ENCODE measurements at regions not wholly inside any gene's neighbourhood (a gene's known extent, or its start where the extent isn't known, plus 50 kb on each side); places are given as distances from the start of the nearest gene placed in this dataset.
"Not testable (repeated sequence)": the region's sequence is repeated elsewhere in the genome, so short reads cannot be mapped to it uniquely, and the experiment has no call there.

DNA sequence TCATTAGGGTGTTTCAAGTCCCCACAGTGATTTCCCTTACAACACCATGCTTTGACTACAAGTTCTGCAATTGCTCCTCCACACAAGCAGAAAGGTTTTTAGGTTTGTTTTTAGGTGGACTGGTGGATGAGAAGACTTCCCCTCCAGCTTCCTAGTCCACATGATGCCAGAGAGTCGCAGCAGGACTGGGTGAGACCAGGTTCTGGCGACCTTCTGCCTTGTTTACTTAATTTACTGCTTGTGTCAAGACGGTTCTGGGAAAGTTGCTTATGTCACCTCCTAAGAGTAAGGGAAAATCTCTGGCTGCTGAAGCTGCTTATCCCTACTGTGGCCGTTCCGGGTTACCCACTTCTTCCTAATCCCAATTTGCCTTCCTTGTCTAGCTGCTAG is 76.4 kb downstream of the GLUL start:
- H3K9me2 ChIP-seq (replicated peaks; ENCODE audit: insufficient read depth, low read length) = no peaks in the 10 kb centered on the region
- no peaks in the 10 kb centered on the region for H3K9me3 ChIP-seq (replicated peaks; ENCODE audit: insufficient read depth, low read length)
- H4K20me1 ChIP-seq (ENCODE audit: insufficient read depth, low read length) = no peaks in the 10 kb centered on the region
- no peak overlapping the region for H3K4me2 ChIP-seq (ENCODE audit: low read depth, low read length)
- DNase-seq = no peak
- H3K4me3 ChIP-seq (ENCODE audit: low read length) = no peak overlapping the region
- H3F3A ChIP-seq (ENCODE audit: insufficient read depth, low read length) = no peaks in the 10 kb centered on the region
- H3K36me3 ChIP-seq (replicated peaks; ENCODE audit: insufficient read depth, low read length) = no peaks in the 10 kb centered on the region
- TF ChIP-seq EZH2phosphoT487 (IDR thresholded peaks at IDR 0.05; ENCODE audit: low read length) (no peak), EZH2 (optimal IDR thresholded peaks at IDR 0.05; ENCODE audit: low read depth, low read length) (no peak)
- TF ChIP-seq, protein P1, sequence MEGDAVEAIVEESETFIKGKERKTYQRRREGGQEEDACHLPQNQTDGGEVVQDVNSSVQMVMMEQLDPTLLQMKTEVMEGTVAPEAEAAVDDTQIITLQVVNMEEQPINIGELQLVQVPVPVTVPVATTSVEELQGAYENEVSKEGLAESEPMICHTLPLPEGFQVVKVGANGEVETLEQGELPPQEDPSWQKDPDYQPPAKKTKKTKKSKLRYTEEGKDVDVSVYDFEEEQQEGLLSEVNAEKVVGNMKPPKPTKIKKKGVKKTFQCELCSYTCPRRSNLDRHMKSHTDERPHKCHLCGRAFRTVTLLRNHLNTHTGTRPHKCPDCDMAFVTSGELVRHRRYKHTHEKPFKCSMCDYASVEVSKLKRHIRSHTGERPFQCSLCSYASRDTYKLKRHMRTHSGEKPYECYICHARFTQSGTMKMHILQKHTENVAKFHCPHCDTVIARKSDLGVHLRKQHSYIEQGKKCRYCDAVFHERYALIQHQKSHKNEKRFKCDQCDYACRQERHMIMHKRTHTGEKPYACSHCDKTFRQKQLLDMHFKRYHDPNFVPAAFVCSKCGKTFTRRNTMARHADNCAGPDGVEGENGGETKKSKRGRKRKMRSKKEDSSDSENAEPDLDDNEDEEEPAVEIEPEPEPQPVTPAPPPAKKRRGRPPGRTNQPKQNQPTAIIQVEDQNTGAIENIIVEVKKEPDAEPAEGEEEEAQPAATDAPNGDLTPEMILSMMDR (IDR thresholded peaks at IDR 0.05; ENCODE audit: low read length) = no peak
- H3K79me2 ChIP-seq (ENCODE audit: low read length) = no peaks in the 10 kb centered on the region
- H3K27me3 ChIP-seq (replicated peaks; ENCODE audit: insufficient read depth, low read length) = no peaks in the 10 kb centered on the region
- no peak overlapping the region for H2AFZ ChIP-seq (ENCODE audit: low read length)
- H3K4me1 ChIP-seq (ENCODE audit: low read length) = no peaks in the 10 kb centered on the region
- H3K27ac ChIP-seq (ENCODE audit: low read length) = no peak overlapping the region
- H3K9ac ChIP-seq (ENCODE audit: low read length) = no peak overlapping the region

DNA sequence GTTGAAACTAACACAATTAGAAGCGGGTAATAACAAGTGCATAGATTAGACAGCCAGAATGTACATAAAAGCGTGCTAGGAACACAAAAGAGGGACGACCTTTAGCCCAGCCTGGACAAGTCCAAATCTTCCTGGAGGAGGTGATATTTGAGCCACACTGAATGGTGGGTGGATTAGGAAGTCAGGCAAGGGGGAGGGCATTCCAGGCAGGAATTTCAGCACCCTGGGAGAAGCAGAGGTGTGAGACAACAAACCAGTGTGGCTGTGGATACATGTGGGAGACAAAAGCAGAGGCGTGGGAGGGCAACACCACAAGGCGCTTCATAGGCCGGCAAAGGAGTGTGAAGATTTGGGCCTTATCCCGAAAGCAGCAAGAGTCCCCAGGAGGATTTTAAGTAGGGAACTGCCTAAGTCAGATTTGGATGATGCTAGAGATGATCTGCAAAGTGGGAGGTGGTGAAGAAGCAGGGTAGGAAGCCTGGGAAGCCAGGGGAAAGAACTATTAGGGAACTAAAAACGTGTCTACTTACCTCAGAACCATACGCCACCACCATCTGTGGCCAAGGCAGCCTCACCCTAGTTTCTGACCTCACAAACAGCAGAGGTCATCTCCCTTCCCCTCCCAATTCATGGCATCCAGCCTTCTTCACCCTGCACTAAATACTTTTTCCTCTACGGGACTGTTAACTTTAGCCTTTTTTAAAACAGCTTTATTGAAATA is 81.8 kb downstream of the GLUL start:
- no peaks in the 10 kb centered on the region for H3K9me3 ChIP-seq (replicated peaks; ENCODE audit: insufficient read depth, low read length)
- no peak overlapping the region for H3K27ac ChIP-seq (ENCODE audit: low read length)
- H3K4me2 ChIP-seq (ENCODE audit: low read depth, low read length) = no peak overlapping the region
- no peak overlapping the region for H2AFZ ChIP-seq (ENCODE audit: low read length)
- H3K4me1 ChIP-seq (ENCODE audit: low read length) = peaks cover 2% of the 10 kb centered on the region
- no peak for TF ChIP-seq EZH2 (optimal IDR thresholded peaks at IDR 0.05; ENCODE audit: low read depth, low read length)
- TF ChIP-seq EZH2phosphoT487 (IDR thresholded peaks at IDR 0.05; ENCODE audit: low read length) = no peak
- TF ChIP-seq, protein P1 (IDR thresholded peaks at IDR 0.05; ENCODE audit: low read length) = no peak
- H4K20me1 ChIP-seq (ENCODE audit: insufficient read depth, low read length) = no peaks in the 10 kb centered on the region
- H3K4me3 ChIP-seq (ENCODE audit: low read length) = no peak overlapping the region
- H3F3A ChIP-seq (ENCODE audit: insufficient read depth, low read length) = 0 out of 2 replicates have a peak, but pooled peaks cover 2% of the 10 kb centered on the region
- no peaks in the 10 kb centered on the region for H3K79me2 ChIP-seq (ENCODE audit: low read length)
- no peak for DNase-seq
- no peak overlapping the region for H3K9ac ChIP-seq (ENCODE audit: low read length)
- H3K9me2 ChIP-seq (replicated peaks; ENCODE audit: insufficient read depth, low read length) = no peaks in the 10 kb centered on the region
- no peaks in the 10 kb centered on the region for H3K27me3 ChIP-seq (replicated peaks; ENCODE audit: insufficient read depth, low read length)
- no peaks in the 10 kb centered on the region for H3K36me3 ChIP-seq (replicated peaks; ENCODE audit: insufficient read depth, low read length)

DNA sequence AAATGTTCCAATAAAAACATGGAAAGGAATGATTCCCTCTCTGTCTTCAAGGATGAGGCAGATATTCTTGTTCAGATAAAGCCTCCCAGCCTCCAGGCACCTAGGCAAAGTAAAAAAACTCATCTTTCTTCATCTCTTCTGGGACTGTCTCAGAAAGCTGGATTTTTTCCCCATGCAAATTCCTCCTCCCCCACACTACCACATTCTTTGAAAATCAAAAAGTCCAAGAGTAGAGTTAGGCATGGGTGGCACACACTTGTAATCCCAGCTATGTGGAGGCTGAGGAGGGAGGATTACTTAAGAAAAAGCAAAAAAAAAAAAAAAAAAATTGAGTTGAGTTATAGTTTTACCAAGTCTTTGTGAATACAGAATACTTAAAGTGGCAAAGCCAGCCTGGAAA is 82.8 kb downstream of the GLUL start:
- Histone ChIP-seq H3K79me2 (ENCODE audit: low read length) (no peaks in the 10 kb centered on the region), H3K4me2 (ENCODE audit: low read depth, low read length) (no peak overlapping the region), H3K27me3 (replicated peaks; ENCODE audit: insufficient read depth, low read length) (no peaks in the 10 kb centered on the region), H3K9me3 (replicated peaks; ENCODE audit: insufficient read depth, low read length) (no peaks in the 10 kb centered on the region), H4K20me1 (ENCODE audit: insufficient read depth, low read length) (no peaks in the 10 kb centered on the region), H3K9ac (ENCODE audit: low read length) (no peak overlapping the region), H3K4me3 (ENCODE audit: low read length) (no peak overlapping the region), H3K27ac (ENCODE audit: low read length) (no peak overlapping the region), H3K9me2 (replicated peaks; ENCODE audit: insufficient read depth, low read length) (no peaks in the 10 kb centered on the region), H2AFZ (ENCODE audit: low read length) (no peak overlapping the region), H3K4me1 (ENCODE audit: low read length) (peaks cover 11% of the 10 kb centered on the region), H3K36me3 (replicated peaks; ENCODE audit: insufficient read depth, low read length) (no peaks in the 10 kb centered on the region), H3F3A (ENCODE audit: insufficient read depth, low read length) (peaks cover 11% of the 10 kb centered on the region; the same call in 1 of the 2 replicates)
- DNase-seq = no peak
- TF ChIP-seq EZH2phosphoT487 (IDR thresholded peaks at IDR 0.05; ENCODE audit: low read length) (no peak), EZH2 (optimal IDR thresholded peaks at IDR 0.05; ENCODE audit: low read depth, low read length) (no peak)
- TF ChIP-seq, protein P1 (IDR thresholded peaks at IDR 0.05; ENCODE audit: low read length) = no peak

DNA sequence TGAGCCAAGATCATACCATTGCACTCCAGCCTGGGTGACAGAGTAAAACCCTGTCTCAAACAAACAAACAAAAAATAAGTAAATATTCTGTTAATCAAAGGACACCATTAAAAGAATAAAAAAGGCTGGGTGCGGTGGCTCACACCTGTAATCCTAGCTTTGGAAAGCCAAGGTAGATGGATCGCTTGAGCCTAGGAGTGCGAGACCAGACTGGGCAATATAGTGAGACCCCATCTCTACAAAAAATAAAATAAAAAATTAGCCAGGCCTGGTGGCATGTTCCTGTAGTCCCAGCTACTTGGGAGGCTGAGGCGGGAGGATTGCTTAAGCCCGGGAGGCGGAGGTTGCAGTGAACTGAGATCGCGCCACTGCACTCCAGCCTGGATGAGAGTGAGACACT is 84.1 kb downstream of the GLUL start:
- not testable (repeated sequence) for H3K4me3 ChIP-seq (ENCODE audit: low read length); H3K27ac ChIP-seq (ENCODE audit: low read length); H3K27me3 ChIP-seq (replicated peaks; ENCODE audit: insufficient read depth, low read length); H2AFZ ChIP-seq (ENCODE audit: low read length); H3K4me2 ChIP-seq (ENCODE audit: low read depth, low read length); H3K9ac ChIP-seq (ENCODE audit: low read length); H3K79me2 ChIP-seq (ENCODE audit: low read length); H4K20me1 ChIP-seq (ENCODE audit: insufficient read depth, low read length); H3K36me3 ChIP-seq (replicated peaks; ENCODE audit: insufficient read depth, low read length); H3K9me3 ChIP-seq (replicated peaks; ENCODE audit: insufficient read depth, low read length); DNase-seq; H3K9me2 ChIP-seq (replicated peaks; ENCODE audit: insufficient read depth, low read length)
- H3F3A ChIP-seq (ENCODE audit: insufficient read depth, low read length) = peaks cover 20% of the 10 kb centered on the region; the same call in 1 of the 2 replicates
- peaks cover 20% of the 10 kb centered on the region for H3K4me1 ChIP-seq (ENCODE audit: low read length)

Data from MM.1S (cell line).